Lower leg skin (tissue), 4 donors: ENCODE measurements at regions not wholly inside any gene's neighbourhood (a gene's known extent, or its start where the extent isn't known, plus 50 kb on each side); places are given as distances from the start of the nearest gene placed in this dataset.

Experiments used
- DNase-seq, 2 donors: peaks; one replicate each; pipeline ENCODE4 v3.0.0-alpha.2; 2019; ENCODE audit warnings: low spot score in 2 of 2
- H3K4me3 ChIP-seq: fragments of 200-600 bp; sonication (generic); 2 replicates; pipeline ENCODE4 v1.5.1; 2017; ENCODE audit warnings: mild to moderate bottlenecking, low read depth; ENCODE audit not compliant: poor library complexity, severe bottlenecking
- POLR2A ChIP-seq, 2 donors: fragments of 450-650 bp; IDR thresholded peaks; one replicate each; pipeline ENCODE4 v1.6.1; 2016 to 2017; ENCODE audit warnings: antibody characterized with exemption in 2 of 2, mild to moderate bottlenecking in 1 of 2, moderate library complexity in 1 of 2
- whole genome bisulfite sequencing, 2 donors: methylation state at CpG; one replicate each; pipeline ENCODE4 v1.1.5; 2018; 5-methylcytosine and 5-hydroxymethylcytosine counted together
- intact Hi-C: fragments of 100-400 bp; cut with DNase I; formaldehyde crosslinking; loops from one replicate; pipeline ENCODE4 v1.15.0; 2023; ENCODE audit warnings: low total_unique reads
- TF ChIP-seq, protein P1 (sequence below), 3 donors: fragments of 450-650 bp; IDR thresholded peaks; one replicate each; pipeline ENCODE4 v1.5.1; 2016; ENCODE audit warnings: antibody characterized with exemption in 3 of 3, mild to moderate bottlenecking in 3 of 3, moderate library complexity in 2 of 3

- intact Hi-C loops, result no loop called here
- WGBS, 2 donors, result 81 to 85% methylated on average over 4 of the region's 4 CpGs
- DNase-seq, result no peak
- TF ChIP-seq, protein P1, sequence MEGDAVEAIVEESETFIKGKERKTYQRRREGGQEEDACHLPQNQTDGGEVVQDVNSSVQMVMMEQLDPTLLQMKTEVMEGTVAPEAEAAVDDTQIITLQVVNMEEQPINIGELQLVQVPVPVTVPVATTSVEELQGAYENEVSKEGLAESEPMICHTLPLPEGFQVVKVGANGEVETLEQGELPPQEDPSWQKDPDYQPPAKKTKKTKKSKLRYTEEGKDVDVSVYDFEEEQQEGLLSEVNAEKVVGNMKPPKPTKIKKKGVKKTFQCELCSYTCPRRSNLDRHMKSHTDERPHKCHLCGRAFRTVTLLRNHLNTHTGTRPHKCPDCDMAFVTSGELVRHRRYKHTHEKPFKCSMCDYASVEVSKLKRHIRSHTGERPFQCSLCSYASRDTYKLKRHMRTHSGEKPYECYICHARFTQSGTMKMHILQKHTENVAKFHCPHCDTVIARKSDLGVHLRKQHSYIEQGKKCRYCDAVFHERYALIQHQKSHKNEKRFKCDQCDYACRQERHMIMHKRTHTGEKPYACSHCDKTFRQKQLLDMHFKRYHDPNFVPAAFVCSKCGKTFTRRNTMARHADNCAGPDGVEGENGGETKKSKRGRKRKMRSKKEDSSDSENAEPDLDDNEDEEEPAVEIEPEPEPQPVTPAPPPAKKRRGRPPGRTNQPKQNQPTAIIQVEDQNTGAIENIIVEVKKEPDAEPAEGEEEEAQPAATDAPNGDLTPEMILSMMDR (IDR thresholded peaks at IDR 0.05), result no peak
- TF ChIP-seq POLR2A (IDR thresholded peaks at IDR 0.05), result no peak
- H3K4me3 ChIP-seq, result no peak overlapping the region
These were observed 236.5 kb downstream of the GXYLT1 start for GRCh38 chr12:41908206-41908605.

- TF ChIP-seq, protein P1 (IDR thresholded peaks at IDR 0.05), result no peak
- no peak for TF ChIP-seq POLR2A (IDR thresholded peaks at IDR 0.05)
- DNase-seq, result no peak
- no peak overlapping the region for H3K4me3 ChIP-seq
- intact Hi-C loops, result no loop called here
These were observed 237.1 kb downstream of the GXYLT1 start for GRCh38 chr12:41907550-41907949.

DNA sequence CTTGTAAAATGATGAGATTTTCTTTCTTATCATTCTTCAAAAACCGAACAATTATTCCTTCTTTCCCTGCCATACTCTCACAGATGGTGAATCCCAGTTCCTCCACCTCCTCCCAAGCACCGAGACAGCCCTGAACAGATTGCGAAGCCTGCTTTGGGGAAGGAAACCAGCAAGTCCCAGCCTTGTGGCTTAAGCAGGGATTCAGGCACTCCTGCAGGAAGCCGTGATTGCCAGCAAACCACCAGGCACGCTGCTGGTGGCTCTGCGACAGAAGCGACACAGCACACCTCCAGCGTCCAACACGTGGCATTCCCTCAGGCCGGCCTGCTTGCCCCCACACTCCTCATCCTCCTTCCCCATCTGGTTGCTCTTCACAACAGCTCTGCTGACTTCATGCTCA lies 237.7 kb downstream of the GXYLT1 start:
- TF ChIP-seq, protein P1 (IDR thresholded peaks at IDR 0.05), result no peak
- no peak for TF ChIP-seq POLR2A (IDR thresholded peaks at IDR 0.05)
- WGBS, 2 donors, result 72 to 85% methylated on average over 10 of the region's 10 CpGs
- no peak for DNase-seq
- H3K4me3 ChIP-seq, result no peak overlapping the region
- intact Hi-C loops, result no loop called here

DNA sequence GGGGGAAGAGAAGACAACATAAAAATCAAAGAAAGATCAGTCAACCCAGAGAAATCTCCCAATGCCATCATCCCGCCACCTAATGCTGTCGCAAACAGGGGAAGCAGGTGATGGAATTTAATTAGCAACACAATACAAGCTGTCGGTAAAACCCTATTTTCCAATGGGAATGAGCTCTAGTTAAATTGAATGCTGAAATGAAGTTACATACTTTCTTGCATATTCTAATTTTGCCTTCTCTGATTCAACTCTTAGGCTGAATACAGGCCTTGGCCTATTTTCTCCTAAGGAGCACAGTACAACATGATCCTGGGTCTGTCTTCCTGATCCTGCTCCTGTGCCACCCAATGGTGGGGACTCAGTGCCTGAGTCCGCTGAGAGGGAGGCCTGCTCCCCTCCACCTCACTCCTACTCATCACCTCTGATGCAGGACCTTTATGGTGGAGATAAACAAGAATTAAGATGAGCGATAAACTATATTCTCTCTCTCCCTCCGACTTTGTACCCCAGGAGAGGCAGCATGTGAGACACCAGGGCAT lies 238.8 kb downstream of the GXYLT1 start:
- WGBS, 2 donors, result 97 to 99% methylated on average over 6 of the region's 6 CpGs
- H3K4me3 ChIP-seq, result no peak overlapping the region
- TF ChIP-seq POLR2A (IDR thresholded peaks at IDR 0.05), result no peak
- TF ChIP-seq, protein P1 (IDR thresholded peaks at IDR 0.05), result no peak
- DNase-seq, result no peak
- intact Hi-C loops, result no loop called here

GRCh38 chr12:41905073-41905758 lies 239.5 kb downstream of the GXYLT1 start:
- 76 to 81% methylated on average over 7 of the region's 7 CpGs for WGBS, 2 donors

More at GRCh38 chr12:41905073-41905758, 239.5 kb downstream of the GXYLT1 start:
- DNase-seq, result no peak
- no peak overlapping the region for H3K4me3 ChIP-seq
- TF ChIP-seq, protein P1 (IDR thresholded peaks at IDR 0.05), result no peak
- TF ChIP-seq POLR2A (IDR thresholded peaks at IDR 0.05), result no peak
- intact Hi-C loops, result no loop called here
